GM21423 (cell line): ENCODE measurements at regions not wholly inside any gene's neighbourhood (a gene's known extent, or its start where the extent isn't known, plus 50 kb on each side); places are given as distances from the start of the nearest gene placed in this dataset.

Experiments used
- ATAC-seq: cut with Tn5 transposase; IDR thresholded peaks from one replicate; pipeline ENCODE4 v1.9.1; 2021; ENCODE audit warnings: mild to moderate bottlenecking, moderate library complexity; ENCODE audit not compliant: unreplicated experiment

GRCh38 chr14:34138175-34138574 lies 187.3 kb upstream of the EGLN3 start:
- no peak for ATAC-seq

DNA sequence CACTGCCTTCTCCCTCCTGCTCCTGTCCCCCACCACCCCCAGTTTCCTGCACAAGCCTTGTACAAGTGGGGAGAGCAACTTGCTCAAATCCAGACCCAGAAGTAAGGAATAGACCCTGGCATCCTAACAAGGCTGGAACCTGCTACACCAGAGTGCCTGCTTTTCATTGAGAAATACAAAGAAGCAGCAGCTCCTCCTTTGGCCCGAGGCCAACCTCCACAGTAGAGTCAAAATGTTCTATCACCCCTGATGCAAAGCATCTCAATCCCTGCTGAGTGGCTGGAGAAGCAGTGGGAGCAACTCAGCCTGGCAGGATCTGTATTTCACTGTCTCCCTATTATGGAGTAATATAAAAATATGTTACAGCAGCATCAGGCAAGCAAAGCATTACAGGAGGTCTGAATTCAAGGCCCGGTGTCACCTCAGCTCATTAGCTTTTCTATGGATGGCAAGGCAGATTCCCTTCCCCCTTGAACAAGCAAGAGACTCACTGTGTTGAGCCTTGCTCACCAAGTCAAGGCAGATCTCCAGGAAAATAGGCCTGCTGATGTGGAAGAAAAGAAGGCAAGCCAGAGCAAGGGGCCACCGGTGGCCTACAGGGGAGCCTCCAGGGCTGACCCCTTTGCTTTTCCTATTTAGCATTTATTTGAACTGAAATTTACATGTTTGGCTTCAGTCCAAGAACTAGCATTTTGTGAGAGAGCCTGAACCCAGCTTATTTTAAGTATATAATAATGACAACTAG lies 186.3 kb upstream of the EGLN3 start:
- no peak for ATAC-seq

GRCh38 chr14:34135492-34135891 lies 184.6 kb upstream of the EGLN3 start:
- ATAC-seq = no peak

DNA sequence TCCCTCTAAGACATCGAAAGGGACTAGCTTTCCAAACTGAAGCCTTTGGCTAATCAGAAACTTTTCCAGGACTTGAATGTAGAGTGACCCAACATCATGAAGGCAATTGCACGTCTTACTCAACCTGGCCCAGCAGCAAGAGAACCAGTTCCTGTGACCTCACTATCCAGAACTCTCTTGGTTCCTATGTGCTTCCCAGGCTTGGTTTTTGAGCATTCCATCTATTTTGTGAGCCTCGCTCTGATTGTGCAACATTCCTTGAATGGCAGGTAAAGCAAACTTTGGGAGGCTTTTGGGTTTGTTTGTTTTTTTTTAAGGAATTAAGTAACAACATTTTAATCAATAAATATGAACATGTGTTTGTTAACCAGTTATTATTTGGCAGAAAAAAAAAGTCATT lies 183.6 kb upstream of the EGLN3 start:
- no peak for ATAC-seq

GRCh38 chr14:34129927-34130552 lies 179.2 kb upstream of the EGLN3 start:
- no peak for ATAC-seq

- ATAC-seq = no peak
Observed at GRCh38 chr14:34128665-34129064, 177.8 kb upstream of the EGLN3 start.

DNA sequence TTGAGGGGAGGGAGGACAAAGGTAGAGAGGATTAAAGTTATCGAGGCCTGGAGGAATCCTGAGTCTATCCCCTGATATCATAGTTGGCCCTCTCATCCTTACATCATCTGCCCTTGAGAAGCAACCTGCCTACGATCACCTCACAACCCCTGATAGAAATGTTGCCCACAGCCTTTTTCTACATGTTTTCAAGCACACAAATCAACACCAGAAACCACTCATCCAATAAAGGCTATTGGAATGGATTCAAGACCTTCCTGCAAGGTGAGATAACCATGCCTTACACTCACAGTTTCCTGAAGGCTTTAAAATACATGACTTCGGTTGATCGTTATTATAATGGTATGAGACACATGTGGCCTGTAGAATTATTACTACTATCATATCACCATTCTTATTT lies 175.7 kb upstream of the EGLN3 start:
- no peak for ATAC-seq

- ATAC-seq = no peak
Observed at GRCh38 chr14:34124585-34124984, 173.7 kb upstream of the EGLN3 start.

- ATAC-seq = no peak
Observed at GRCh38 chr14:34122650-34123049, 171.8 kb upstream of the EGLN3 start.

DNA sequence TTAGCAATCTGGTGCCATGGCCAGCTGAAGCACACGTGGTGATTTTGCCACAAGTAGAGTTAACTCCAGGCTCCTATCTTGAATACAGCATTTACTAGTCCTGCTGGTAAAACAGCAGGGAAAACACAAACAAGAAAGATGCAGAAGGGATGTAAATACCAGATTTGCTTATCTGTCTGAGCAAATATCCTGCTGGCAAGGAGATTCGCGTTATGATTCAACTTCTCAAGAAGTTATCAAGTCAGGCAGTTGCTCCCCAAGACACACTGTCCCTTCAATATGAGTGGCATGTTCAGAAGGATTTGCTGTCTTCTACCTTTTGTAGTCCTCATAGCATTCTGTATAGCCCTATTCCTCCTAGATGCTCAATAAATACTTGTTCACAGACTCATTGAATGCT lies 171.2 kb upstream of the EGLN3 start:
- ATAC-seq = no peak

DNA sequence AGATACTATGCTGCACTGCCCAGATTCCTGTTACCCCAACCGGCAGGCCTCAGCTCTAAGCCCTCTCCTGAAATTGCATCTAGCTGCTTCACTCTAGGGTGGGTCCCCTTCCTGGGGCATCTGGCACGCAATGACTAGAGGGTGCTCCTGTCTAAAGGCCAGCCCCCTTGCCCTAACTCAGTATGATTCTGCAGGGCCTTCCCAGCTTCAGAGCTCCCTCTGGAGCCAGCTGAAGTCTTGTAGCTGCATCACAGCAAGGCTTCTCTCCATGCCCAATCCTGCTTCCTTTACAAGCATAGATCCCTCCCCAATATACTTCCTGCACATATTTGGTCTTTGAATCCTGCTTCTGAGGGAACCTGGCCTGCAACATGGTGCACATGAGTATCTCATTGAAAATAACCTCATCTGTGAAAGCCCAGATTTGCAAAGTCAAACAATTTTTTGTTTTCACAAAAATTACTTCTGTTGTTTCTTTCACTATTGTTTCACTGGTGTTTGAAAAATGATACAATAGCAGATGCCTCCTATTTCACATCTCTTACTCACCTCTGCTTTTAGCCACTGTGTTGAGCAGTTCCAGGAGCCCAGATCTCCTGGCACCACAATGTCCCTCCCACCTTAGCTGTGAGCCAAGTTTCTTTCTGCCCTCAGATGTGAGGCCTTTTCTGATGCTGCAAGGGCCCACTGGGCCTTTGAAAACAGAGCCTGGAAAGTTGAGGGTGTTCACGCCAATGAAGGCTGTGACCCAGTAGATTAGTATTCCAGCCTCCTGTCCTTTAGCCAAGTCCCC lies 169.5 kb upstream of the EGLN3 start:
- no peak for ATAC-seq

DNA sequence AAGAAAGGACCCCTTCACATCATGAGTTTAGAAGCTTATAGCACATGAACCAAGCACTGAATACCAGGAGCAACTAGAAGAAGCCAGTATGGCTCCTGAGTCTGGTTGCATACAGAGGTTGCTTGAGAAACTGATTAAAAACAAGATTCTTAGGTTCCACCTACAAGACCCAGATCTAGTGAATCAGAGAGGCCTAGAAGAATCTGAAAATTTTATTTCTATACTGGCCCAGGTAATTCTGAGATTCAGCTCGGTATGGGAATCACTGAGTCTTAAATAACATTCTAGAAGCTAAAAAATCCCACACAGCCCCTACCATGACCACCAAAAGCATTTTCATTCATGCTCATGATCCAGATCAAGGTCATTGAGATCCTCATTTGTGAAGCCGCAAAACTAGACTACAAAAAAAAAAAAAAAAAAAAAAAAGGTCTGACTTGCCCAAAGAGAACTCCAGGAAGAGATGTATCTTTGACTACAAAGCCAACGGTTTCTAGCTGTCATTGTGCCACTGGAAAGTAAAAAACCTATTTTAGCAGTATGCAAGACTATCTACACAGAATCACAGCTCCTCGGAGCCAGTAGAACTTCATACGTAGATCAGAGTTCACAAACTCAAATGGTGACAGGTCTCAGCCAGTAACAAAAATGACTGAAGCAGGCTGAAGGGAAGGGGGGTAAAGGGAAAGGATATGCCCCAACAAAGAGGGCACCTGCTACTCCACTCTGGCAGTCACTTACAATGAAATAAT lies 168.4 kb upstream of the EGLN3 start:
- no peak for ATAC-seq

DNA sequence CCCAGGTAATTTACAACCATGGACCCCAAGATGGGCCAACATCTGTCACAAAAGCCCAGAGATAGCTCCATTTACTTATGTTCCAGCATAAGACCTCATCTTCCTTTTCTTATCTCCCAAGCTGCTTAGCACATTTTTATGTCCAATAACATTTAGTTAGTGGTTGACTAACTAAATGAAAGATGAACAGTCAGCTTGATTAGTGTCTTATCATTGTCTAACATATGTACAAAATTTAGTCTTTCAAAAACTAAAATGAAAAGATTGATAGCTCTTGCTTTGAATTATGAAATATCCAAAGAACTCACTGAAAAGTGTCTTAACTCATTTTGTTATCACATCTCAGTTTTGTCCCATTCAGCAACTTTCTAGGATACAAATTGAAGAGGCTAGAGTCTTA lies 163.1 kb upstream of the EGLN3 start:
- no peak for ATAC-seq

- no peak for ATAC-seq
Observed at GRCh38 chr14:34113005-34113511, 162.2 kb upstream of the EGLN3 start.

DNA sequence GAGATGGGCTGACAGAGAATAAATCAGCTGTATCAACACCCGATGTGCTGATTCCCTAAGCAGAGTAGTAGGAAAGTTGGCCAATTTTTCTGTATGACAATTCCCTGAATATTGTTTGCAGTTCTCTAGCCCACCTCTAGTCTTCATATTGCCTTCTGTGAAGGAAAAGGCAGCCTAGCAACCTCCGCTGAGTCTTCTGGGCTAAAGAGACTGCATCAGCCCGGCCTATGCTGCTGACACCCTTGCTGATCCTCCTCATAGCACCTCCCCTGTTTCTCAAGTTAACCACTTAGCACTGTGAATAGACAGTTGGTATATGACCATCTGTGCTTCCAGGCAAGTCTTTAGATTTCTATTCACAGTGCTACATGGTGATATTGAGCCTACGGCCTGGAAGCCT lies 161.1 kb upstream of the EGLN3 start:
- no peak for ATAC-seq

DNA sequence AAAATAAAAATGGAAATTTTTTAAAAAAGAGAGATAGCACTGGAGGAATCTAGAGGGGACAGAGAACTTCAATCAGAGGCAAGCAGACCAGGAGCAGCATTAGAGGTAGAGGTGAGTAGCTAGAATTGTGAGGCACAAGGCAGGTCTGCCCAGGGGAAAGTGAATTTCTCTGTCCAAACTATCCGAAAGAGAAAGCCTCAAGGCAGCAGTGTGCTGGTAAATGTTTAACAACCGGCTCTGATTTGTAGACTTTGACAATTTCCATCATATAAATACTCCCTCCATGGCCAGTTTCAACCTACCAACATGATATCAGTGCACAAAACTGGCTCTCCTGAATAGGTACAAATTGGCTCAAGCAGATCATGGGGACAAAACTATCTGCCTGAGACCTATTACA lies 160.6 kb upstream of the EGLN3 start:
- ATAC-seq = no peak

DNA sequence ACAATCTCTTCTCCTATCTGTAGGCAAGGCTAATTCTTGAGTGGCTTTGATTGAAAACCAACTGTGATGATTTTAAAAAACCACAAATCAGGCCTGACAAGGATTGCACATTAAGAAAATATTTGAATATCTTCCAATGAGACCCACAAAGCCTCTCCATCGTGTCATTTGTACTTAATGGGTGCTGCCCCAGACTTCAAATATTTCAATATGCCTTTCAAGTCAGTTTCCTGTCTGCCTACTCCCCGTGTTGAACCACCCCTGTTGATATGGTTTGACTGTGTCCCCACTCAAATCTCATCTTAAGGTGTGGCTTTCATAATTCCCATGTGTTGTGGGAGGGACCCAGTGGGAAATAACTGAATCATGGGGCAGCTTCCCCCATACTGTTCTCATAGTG lies 159.7 kb upstream of the EGLN3 start:
- no peak for ATAC-seq

- ATAC-seq = no peak
Observed at GRCh38 chr14:34107441-34107840, 156.6 kb upstream of the EGLN3 start.

DNA sequence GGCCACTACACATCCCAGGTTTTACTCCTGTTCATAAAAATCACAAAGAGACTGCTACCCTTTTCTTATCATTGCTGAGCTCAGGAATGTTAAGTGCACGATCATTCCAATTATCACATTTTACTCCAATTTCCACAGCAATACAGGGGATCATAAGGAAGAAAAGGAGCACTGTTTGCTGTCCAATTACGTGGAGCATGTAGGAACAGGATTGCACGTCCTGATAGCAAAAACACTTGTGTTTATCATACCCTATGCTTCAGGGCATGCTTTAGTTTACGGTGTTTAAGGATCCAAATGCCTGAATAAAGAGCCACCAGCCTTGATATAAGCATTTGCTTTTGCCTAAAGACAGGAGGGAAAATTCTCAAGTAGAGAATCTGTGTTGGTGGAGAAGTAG lies 155.4 kb upstream of the EGLN3 start:
- no peak for ATAC-seq

GRCh38 chr14:34104489-34105397 lies 153.9 kb upstream of the EGLN3 start:
- no peak for ATAC-seq
